ENCODE measurements at regions not wholly inside any gene's neighbourhood (a gene's known extent, or its start where the extent isn't known, plus 50 kb on each side); places are given as distances from the start of the nearest gene placed in this dataset.

DNA sequence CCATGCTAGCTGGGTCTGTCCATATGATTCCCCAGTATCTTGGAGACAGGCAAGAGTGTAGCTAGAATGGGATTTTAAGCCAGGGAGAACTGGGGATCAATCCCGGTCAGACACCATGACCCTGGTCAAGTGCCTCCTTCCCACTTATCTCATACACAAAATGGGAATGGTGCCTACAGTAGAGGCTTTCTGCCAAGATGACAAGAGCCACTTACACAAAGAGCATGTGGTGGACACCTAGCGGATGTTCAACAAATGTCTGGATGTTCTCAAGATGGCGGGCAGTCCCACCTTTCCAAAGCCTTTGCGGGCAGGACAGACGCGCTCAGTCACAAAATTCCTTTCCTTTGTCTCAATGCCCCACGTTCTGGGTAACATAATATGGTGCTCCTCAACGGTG, 57.3 kb downstream of the MAF start:
- DNase-seq: no peak

DNA sequence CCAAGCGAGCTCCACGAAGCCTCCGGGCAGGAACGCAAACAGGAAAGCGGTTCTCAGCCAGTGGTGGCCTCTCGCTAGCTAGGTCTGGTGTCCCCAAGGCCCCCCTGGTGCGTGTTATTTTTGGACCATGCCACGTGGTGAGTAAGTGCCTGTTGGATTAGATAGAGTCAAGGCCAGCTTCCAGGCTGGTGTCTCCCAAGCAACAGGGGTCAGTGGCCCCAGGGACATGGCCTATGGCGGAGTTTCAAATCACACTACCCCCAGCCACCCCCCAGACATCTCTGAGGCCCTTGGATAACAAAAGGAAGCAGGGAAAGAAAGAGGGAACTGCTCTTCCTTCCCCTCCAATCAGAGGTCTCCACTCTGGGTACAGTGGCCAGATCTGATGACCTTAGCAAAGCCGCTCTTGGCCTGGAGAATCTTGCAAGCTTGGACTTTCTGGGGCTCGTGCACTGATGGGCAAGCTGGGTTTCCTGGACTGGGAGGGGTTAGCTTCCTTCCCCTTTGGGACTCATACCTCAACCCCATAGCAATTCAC, 58.2 kb downstream of the MAF start:
- no peak for DNase-seq

DNA sequence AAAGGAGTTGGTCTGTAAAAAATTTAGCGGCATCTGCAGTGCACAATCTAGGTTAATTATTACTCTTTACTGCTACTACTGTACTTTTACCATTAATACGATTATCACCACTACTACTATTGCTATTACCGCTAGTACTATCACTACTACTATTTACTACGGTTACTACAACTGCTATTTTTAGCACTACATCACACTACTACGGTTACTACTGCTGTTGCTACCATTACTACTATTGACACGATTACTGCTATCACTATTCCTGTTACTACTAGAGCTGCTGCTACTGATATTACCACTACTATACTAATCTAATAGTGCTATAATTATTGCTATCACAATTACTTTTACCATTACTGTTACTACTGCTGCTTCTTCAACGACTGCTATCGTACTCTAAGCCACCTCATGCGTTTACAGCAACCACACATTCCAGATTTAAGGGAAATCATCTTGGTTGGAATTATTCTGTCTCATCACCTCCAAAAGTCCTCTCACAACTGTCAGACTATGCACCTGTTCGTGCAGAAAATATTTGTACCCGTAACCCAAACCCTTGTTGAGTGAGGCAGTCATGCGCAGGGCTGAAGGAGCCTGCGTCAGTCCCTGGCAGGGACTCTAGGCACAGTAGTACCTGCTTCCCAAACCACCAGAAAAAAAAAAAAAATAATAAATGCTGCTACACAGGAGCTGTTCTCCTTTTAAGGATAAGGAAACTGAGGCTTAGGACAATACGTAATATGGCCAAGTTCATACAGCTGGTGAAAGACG, 59.5 kb downstream of the MAF start:
- DNase-seq: no peak

DNA sequence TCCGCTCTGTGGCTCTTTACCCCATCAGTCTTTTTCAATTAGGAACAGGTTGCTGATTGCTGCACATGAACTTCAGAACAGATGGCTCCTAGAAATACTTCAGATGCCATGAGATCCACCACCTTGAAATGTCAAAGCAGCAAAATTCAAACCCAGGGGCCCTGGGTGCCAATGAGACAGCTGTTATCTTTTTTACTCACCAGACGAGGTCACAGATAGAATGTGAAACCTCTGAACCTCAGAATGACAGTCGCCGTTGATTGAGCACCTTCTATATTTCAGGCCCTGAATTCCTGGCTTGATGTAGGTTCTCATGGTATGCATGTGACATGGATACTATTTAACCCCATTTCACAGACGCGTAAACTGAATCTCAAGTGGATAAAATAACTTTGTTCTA, 63.0 kb downstream of the MAF start:
- DNase-seq: no peak

DNA sequence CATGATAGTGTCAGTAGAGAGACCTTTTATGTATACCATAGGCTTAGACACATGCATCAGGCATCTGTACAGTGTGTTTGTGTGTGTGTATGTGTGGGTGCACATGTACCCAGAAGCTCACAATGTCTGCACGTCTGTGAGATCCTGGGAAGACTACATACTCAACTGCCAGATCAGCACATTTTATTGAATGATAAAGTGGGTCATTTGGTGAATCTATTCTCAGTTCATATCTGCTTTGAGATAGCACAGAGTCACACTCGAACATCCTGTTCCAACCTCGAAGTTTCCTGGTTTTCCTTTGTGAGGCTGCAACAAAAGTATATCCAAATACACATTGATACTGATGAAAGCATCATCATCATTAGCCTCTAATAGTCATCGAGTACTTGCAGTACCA, 63.6 kb downstream of the MAF start:
- DNase-seq: no peak

DNA sequence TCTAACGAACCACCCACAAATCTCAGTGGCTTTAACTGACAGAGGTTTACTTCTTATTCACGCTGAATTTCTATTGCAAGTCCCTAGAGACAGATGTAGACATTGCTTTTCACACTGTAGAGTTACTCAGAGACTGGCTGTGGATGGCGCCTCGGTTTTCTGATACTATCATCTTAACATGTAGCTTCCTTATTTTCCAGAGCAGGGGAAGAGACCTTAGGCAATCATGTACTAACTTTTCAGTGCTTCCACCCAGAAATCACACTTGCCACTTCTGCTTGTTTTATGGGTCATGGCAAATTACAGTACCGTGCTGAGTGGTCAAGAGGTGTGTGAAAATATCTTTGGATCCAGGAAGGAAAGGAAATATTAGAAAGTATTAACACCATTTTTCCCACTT, 65.4 kb downstream of the MAF start:
- DNase-seq: no peak

DNA sequence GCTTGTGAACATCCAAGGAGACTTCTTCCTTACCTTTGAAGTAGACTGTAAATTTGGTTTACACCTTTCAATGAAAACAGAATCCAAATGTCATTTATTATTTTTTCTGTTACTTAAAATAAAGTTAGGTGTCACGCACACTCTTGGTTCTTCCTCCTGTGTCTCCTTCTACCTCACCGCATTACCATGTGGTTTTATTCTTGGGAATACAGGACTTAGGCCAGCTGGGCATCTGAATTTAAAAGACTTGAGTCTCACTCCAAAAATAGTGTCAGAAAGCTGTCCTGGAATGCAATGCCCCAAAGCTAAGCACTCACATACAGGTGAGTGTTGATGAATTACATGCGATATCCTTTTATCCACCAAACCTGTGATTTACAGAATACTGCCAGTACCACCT, 66.4 kb downstream of the MAF start:
- no peak for DNase-seq

DNA sequence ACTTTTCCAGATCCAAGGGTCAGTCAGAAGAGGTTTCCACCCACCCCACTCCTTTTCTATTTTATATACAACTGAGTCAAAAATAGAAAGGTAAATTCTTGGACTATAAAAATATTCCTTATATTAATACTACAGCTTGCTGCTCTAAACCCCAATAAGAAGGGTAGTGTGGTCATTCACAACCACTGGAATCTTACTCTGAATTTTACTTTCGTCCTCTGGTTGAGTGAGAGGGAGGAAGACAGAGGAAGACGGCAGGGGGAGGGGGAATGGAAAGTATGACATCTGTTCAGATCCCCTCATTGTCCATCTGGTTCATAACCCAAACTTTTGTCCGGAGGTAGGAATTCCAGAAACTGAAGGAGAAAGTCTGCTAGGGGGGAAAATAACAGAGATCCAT, 67.2 kb downstream of the MAF start:
- no peak for DNase-seq

DNA sequence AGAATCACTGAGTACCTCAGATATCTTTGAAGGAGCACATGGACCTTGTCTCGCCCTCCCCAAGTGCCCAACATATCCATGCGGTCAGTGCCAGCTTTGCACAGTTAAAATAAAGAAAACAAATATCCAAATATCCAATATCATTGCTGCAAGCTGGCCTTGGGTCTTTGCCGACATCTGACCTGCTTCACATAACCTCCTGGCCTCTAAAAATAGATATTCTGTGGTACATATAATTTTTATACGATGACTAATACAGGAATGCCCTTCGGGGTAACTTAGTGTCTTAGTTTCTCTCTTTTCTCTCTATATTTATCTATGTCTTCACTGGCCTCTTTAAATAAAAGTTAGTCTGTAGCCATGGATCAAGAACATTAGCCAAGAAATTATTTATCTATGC, 67.8 kb downstream of the MAF start:
- no peak for DNase-seq

DNA sequence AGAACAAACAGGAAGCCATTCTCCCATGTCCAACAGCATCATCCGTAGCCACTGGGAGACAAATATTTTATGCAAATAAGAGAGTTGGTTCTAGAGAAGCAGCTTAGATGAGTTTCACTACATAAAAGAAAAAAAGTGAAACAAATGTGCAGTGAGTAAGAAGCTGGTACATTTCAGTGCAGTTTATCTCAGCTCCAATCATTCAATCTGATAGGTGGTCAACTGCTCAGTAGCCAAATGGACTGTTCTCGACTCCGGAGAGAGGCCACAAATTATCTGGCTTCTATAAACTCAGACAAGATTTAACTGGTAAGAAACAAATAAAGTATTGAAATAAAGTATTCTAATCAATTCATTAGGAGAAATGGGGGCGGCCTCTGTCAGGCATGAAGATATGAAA, 68.3 kb downstream of the MAF start:
- no peak for DNase-seq

DNA sequence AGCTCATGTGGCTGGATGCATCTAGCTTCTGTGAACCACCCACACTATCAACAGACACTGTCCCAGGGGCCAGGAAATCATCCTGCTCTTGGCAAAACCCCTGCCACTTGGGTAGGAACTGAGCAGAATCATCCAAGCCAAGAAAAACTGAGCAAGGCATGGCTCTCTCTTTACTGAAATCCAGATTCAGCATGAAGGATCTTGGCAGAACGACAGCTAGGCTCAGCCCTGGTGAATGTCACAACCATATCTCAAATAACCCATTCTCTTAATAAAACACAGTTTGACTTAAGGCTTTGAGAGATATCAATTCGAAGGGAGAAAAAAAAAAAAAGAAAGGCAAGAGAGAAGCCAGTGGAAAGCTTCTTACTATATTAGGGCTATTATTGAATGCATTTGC, 72.2 kb downstream of the MAF start:
- DNase-seq: no peak

DNA sequence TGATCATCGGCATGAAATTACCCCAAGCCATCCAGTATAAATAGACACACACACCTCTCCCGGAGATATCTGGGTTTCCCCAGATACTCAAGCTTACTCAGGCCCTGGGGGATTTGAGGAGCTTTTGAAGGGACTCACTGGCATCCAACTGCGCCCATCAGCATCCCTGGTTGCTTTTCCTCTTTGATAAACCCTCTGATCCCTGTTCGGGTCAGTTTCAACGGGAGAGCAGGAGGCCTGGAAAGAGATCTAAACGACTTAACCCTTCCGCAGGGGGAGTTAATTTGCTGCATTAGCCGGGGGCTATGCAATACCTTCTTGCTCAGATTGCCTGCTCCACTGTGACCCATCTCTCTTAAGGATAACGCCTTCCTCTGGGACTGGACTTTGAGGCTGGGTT, 76.6 kb downstream of the MAF start:
- DNase-seq: no peak

DNA sequence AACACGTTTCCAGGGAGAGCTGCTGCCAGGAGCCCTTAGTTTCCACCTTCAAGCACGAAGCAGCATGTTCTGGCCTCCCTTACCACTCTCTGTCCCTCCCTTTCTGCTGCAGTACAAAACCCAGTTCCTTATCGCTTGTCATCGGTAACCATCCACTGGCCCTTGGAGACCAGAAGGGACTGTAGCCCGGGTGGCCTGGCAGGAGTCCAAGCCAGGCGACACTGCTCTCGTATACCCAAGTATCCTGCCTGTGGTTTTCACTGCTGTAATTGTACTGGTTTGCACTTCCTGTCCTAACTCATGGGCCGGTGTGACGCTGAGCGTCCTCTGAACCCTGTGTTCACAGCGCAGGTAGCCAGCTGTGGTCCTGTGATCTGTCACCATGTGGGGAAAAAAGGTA, 81.1 kb downstream of the MAF start:
- DNase-seq: peak; percentile 5

DNA sequence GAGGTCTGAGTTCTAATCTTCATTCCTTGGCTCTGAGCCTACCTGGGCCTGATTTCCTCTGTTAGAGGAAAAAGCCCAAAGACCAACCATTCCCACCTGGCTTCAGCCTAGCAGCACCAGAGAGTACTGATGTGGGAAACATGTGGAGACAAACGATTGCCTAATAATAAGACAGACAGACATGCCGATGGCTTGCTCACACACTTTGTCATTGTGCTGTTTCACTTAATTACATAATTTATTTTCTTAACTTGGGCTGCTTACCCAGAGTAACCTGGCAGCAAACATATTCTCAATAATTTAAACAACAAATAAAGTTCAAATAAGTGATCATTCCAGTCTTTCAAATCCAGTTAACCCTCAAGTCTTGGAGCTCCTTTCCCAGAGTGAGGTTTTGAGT, 83.4 kb downstream of the MAF start:
- DNase-seq: no peak

DNA sequence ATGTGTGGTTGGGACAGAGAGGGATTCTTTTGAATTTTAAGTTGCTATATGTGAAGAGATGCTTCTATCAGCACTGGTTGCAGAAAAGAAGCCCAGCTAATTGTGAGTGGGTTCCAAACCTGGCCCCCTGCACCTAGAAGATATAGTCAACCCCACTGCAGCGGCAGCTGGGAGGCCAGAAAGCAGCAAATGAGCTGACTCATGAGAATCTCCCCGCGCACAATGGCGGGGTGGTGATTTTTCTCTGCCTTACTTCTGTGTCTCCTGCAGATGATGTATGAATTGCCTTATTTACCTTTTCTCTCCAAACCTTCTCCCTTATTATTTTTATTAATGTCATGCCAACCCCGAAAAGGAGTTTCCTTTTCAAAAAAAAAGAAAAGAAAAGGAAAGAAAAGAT, 89.7 kb downstream of the MAF start:
- no peak for DNase-seq

DNA sequence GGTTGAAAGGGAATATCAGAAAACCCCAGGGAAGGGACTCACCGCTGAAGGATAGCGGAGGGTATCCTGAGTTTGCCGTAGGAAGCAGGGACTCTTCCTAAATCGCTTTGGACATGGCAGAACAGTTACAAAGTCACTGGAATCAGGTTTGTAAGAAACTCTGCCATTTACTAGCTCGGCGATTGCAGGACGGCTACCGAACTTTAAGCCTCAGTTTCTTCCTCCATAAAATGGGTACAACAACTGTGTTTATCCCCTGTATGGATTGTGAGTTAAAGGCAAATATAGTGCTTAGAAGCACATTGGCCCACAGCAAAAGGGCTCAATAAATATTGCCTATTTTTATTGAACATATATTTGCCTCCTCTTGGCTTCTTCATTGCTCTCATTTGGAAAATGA, 90.6 kb downstream of the MAF start:
- DNase-seq: no peak

DNA sequence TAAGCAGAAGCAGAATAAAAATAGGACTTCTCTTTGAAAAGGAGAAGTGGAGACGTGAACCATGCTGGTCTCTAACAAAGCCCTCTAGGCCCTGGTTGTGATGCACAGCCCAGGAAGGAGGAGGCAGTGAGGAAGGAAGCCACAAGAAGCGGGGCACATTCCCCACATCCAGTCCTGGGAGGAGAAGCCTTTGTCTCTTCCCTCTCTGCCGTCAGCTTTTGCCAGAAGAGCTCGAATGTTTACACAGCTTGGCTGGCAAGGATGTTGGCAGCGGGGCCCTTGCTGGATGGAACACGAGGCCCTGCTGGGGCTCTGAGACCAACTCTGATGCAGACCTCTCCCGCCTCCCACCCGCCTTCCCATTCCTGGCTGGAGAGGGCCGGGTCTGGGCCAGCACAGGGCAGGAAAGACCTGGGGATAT, 91.3 kb downstream of the MAF start:
- peak; percentile 64 for DNase-seq

DNA sequence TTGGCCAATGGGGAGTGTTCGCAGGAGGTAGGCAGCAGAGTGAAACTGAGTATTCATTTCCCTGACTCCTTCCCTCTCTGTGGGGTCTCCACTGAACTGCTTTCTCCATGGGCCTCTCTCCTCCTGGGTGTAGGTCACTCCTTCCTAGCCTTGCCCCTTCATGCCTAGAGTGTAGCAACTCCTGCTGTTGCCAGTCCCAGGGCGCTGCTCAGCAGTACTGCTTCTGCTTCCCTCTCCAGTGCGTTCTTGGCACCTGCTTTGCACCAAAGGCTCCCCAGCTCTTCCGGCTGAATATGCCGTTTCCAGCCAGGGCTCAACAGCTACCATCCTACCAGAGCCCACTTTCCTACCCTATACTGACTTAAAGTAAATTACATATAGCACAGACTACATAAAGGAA, 92.2 kb downstream of the MAF start:
- DNase-seq: no peak

DNA sequence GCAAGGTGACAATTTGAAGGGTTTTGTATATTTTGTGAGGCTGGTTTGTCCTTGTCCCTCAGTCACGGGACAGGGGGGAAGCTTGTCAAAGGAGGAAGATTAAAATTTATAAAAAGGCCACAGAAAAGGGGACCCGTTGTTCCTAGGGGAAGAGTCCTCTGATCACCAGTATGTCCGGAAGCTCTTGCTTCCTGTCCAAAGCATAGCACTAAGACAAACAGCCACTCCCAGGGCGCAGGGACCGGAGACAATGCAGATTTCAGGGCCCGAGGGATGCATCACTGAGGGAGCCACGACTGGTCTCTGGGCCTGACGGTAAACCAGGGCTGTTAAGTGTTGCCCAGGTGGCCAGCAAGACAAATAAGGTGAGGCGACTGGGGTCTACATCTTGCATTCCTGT, 95.2 kb downstream of the MAF start:
- DNase-seq: no peak

DNA sequence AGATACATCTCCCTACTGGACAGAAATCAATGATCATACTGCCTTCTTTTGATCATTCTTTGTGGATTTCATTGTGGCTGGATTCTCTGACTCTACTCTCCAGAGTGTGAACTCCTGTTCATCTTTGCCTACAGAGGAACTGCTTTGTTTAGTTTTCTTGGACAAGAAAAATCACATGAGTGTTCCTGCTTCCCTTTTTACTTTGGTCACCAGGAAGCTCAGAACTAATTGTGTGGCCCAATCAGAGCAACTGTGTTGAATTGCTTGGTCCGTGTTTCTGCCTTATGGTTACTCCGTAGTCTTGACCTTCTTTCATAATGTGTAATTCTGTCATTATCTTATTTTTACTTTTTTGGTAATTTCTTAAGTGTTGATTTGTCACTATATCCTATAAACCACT, 97.0 kb downstream of the MAF start:
- no peak for DNase-seq

DNA sequence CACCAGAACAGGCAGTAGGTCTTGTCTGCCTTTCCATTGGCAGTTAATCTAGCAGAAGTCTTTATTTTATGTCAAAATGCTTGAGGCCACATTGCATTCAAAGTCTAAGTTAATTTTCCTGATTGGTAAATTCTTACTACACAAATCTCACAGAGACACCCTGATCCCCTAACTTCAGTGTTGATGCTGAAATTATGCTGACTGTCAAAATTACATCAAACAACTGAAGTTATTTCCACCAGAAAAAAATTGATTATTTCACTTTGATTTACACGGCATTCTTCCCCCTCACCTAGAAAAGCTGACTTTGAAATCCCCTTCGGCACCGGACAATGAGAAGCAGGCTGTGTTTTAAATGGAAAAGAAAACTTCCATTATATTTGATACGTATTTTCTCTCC, 99.1 kb downstream of the MAF start:
- no peak for DNase-seq

DNA sequence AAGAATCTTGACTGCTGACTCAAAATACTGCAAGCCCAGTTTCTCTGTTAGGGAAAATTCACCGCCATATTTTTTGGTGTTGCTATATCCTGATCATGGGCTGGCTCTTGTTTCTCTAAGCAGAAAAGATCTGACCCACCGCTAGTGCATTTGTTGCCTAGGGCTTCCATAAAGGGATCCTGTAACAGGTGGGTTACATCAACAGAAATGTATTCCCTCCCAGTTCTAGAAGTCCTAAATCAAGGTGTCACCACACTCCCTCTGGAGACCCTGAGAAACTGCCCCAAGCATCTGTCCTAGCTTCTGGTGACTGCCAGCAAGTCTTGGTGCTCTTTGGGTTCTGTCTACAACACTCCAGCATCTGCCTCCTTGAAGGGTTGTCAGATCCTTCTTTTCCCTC, 99.7 kb downstream of the MAF start:
- no peak for DNase-seq

DNA sequence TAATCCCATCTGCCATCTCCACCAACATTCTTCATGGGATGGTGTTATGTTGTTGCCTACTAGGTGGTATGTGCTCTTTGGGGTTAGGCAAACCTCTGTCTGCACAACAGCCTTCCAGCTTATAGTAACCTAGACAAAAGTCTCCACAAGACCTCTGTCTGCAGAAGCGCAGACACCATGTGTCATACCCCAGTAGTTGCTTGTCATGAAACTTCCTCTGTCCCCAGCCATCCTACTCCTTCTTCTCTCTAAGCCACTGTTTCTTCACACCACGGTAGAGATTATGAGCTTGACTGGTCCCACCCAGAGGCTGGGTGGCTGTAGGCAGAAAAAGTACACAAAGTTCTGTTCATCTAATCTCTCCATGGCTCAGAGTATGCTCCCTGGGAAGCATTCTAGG, 100.3 kb downstream of the MAF start:
- DNase-seq: no peak

DNA sequence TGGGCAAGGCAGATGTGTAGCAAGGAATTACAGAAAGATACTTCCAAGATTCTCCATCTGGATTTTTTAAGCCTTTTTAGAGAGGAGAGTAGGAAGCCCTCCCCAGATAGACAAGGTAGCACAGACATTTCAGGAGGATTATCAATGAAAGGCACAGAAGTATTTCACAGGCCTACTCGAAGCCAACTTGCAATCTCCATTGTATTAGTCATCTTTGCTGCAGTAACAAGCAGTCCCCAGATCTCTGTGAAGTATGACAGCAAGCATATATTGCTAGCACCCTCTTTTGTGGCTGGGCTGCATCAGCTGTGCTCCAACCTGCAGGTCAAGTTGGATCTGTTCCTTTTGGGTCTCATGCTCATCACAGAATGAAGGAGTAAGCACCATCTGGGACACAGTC, 101.6 kb downstream of the MAF start:
- DNase-seq: no peak

DNA sequence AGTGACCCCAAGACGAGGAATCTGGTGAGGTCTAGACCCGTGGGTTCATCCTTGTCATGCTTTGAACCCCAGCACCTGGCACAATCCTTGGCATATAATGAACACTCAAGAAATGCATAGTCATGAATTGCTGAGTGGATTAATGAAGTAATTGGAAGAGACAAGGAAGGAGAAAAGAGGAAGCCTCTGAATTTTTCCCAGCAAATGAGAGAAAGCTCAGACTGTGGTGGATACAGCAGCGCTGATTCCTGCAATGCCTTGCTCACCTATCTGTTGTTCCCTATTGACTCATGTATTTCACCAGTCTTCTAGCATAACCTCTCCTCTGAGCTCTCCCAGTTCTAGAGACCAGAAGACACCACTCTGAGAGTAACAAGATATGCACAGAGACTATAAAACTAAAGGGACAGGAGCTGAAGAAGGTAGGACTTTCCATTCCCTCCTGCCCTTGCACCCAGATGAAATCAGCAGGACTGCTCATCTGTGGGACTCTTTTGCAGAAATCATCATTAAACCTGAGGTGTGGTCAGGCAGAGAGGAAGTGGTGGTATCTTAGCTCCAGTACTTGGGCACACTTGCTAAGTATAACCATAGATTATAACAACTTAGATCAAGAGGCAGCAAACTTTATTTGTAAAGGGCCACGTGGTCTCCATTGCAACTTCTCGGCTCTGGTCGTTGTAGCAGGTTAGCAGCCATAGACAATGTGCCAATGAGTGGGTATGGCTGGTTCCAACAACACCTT, 102.8 kb downstream of the MAF start:
- DNase-seq: no peak

Data from SHP77 treated with DMSO at 0.1 percent for 48 hours (cell line).